MV-4-11 (cell line): ENCODE measurements at regions not wholly inside any gene's neighbourhood (a gene's known extent, or its start where the extent isn't known, plus 50 kb on each side); places are given as distances from the start of the nearest gene placed in this dataset.

ENCODE experiments used
- DNase-seq: peaks from one replicate; lab custom pipeline; 2025; lab: John Stamatoyannopoulos, UW

GRCh38 chr15:95869920-95870319, 460.6 kb upstream of the NR2F2 start:
- no peak for DNase-seq

- no peak for DNase-seq
Observed at GRCh38 chr15:95872366-95872771, 458.1 kb upstream of the NR2F2 start.

DNA sequence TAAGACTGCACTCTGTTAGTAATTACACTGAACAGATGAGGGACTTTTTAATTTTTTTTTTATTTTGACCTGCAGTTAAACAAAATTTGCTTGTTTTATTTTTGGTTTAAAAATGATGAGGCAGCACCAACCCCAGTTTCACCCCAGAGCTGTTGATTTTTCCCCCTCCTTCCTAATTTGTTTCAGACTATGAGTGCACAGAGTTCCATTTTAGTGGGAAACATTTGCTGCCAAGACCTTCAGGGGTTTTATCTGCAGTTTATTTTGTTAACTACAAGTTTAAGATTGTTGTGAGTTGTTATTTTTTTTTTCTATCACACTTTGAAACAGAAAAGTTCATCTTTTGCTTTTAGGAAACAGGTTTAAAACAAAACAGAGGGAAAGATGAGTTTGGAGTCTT, 455.9 kb upstream of the NR2F2 start:
- no peak for DNase-seq

DNA sequence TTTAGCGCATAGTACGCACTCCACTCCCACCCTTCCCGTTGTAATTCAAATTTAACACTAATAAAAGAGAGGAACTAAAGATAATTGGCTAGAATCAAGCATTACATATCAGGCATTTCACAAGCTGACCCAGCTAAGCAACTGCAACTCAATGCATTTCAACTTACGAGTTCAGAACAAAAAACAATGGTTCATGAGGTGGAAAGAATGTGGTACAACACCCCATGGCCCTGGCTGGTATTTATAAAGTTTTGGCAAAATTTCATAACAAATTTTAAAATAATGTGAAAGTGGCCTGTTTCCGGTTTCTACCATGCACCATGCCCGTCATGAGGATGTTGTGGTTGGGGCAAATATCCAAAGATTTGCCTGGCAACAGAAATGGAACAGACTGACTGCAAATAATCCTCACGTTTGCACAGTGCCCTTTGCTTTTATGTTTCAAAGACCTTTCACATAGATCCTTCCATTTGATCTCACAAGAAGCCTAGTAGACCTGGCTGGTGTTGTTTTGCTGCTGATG, 455.3 kb upstream of the NR2F2 start:
- peak; percentile 85 for DNase-seq

GRCh38 chr15:95880031-95880570, 450.4 kb upstream of the NR2F2 start:
- DNase-seq, result peak; percentile 66

GRCh38 chr15:95880630-95881029, 449.9 kb upstream of the NR2F2 start:
- peak; percentile 82 for DNase-seq

- DNase-seq, result no peak
Observed at GRCh38 chr15:95883064-95883463, 447.4 kb upstream of the NR2F2 start.

- no peak for DNase-seq
Observed at GRCh38 chr15:95884276-95884675, 446.2 kb upstream of the NR2F2 start.

DNA sequence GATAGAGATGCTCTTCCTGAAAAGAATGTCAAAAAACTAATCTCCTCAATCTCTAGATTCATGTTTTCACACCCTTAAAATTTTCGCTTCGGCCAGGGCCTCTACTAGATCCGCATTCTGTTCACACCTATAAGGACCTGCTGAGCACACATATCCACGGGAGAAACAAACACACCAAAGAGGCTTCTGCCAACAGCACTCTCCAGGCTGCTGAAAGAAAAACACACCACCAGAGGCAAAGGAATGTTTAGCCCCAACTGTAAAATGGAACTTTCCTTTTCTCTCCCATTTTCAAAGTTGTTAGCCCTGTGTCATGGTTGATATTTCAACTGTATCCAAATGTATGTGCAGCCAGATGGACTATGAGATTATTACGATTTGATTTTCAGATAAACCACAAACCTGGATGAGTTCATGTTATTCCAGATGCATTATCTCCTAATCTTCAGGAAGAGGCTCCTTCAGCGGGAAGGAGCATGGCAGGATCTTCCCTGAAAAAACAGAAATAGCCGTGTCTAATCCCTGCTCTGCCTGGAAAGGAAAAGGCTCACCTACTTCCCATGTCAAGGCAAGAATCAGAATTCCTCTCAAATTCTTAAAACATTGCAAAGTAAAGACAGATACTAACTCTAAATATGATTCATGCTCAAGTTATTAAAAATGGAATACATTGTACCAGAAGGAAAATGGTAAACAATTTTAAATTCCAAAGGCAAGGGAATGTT, 442.7 kb upstream of the NR2F2 start:
- no peak for DNase-seq

DNA sequence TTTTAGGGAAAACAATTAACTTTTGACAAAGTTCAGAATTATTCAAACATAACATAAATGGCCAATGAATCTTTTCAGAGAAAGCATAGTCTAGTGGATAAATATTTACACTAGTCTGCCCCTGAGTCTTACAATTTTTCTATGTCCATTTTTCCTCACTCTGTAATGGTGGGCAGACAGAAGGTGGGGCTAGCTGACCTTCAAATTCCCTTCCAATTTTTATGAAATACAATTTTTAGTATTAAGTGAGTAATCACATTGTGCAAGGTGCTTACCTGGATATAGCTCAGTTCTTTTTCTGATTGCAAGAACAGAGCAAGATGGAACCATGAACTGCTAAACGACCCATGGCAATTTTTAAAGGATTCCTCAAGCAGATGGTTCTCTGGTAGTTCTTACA, 441.7 kb upstream of the NR2F2 start:
- no peak for DNase-seq

DNA sequence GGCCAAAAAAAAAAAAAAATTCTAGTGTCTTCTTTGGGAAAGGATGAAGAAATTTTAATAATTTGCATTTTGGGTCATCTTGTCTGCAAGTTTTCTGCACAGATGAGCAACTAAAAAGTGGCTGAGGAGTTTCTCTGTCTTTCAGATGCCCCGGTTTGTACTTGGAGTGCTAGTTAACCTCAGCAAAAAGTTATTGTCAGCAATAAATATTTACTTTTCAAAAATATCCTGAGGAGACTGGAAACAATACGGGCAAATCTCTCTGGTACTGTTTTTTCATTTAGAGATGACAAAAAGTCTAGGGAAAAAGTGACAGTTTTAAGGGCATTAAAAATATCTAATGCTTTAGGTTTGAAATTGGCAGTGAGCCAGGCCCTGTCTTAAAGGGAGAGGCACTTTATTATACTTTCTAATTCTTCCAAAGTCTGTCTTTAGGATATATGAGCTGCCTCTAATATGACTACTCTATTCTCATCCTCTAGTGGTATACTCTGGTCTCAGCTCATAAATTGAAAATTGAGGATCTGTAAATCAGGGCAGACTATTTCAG, 436.0 kb upstream of the NR2F2 start:
- no peak for DNase-seq

GRCh38 chr15:95895508-95895907, 435.0 kb upstream of the NR2F2 start:
- DNase-seq, result no peak

- no peak for DNase-seq
Observed at GRCh38 chr15:95897651-95898050, 432.8 kb upstream of the NR2F2 start.

GRCh38 chr15:95898761-95899160, 431.7 kb upstream of the NR2F2 start:
- DNase-seq, result no peak

- DNase-seq, result no peak
Observed at GRCh38 chr15:95901271-95901670, 429.2 kb upstream of the NR2F2 start.

GRCh38 chr15:95902606-95903005, 427.9 kb upstream of the NR2F2 start:
- no peak for DNase-seq

GRCh38 chr15:95903352-95903751, 427.1 kb upstream of the NR2F2 start:
- DNase-seq, result no peak

DNA sequence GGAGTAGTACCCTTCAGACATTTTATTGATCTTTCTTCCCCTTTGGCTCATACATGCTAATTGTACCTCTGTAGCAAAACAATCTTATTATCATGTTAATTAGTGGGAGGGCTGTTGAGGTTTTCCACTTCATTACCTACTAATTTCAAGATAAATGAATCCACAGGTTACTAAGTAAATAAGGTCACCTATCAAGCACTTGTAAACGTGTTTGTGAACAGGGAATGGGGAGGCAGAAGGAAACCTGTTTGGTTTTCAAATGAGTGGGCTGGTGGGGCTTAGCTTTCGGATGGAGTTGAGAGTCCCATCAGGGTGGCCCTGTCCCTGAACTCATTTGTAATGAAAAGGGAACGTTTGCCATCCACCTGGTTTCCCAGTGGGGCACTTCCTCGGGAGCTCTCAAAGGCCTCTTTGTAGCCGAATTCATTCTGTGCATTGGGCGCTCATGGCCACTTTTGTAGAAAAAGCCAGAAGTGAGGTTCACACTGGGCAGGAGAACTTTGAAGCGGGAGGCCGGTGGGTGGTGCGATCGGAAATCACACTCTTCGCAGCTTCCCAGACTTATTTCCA, 419.8 kb upstream of the NR2F2 start:
- no peak for DNase-seq

- DNase-seq, result no peak
Observed at GRCh38 chr15:95911570-95912279, 418.8 kb upstream of the NR2F2 start.

DNA sequence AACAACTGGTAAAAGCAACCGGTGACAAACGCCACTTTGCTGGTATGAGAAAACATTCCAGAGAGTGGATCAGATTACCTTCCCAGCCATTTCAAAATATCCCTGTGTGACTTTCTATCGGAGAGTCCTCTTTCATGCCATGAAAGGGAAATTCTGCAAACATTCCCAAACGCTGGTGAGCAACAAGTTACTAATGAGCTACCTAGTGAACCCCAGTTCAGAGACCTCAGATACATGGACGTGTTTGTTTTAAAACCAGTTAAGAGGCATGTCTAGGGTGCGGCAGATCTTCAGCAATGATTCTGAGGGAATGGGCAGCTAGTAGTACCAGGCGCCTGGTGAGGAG, 418.2 kb upstream of the NR2F2 start:
- DNase-seq, result no peak

GRCh38 chr15:95912728-95913127, 417.8 kb upstream of the NR2F2 start:
- no peak for DNase-seq

GRCh38 chr15:95916568-95916967, 413.9 kb upstream of the NR2F2 start:
- no peak for DNase-seq

DNA sequence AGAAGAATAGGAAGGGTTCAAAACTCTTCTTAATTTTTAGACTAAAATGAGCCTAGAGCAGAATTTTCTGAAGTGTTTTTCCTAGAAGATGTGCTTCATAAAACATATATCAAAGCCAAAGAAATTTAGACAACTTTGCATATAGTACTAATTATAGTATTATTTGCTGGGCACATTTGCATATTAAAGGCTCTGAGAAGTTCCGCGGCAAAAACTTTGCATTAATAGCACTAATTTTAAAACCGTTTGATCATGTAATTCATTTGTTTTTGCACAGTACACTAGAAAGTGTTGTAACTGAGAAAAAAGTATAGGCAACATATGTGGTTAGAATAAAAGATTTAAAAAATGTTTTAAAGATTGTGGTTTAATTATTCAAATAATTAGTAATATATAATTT, 412.0 kb upstream of the NR2F2 start:
- DNase-seq, result no peak
